CD14-positive monocyte (primary cell): ENCODE measurements at regions not wholly inside any gene's neighbourhood (a gene's known extent, or its start where the extent isn't known, plus 50 kb on each side); places are given as distances from the start of the nearest gene placed in this dataset.

Source experiments
- DNase-seq, 3 donors: peaks; one replicate each; pipeline ENCODE4 v3.0.0-alpha.2; 2011 to 2022
- H2AFZ ChIP-seq: 2 replicates; pipeline ENCODE4 v1.6.0; 2012; ENCODE audit warnings: mild to moderate bottlenecking, low read depth, low read length, inconsistent platforms; ENCODE audit not compliant: insufficient read depth, poor library complexity, severe bottlenecking
- H3K27ac ChIP-seq, 2 donors: 1 replicate in 1 of 2; 2 replicates in 1 of 2; pipeline ENCODE4 v1.5.1; 2012 to 2013; ENCODE audit warnings: low read length in 2 of 2, control low read depth in 1 of 2, inconsistent platforms in 1 of 2, low read depth in 1 of 2, mild to moderate bottlenecking in 1 of 2
- H3K27me3 ChIP-seq, 2 donors: one replicate each; pipeline versions ENCODE4 v1.6.0 to v1.6.1; 2011 to 2013; ENCODE audit warnings: low read length in 2 of 2; ENCODE audit not compliant: control insufficient read depth in 2 of 2, insufficient read depth in 2 of 2
- H3K36me3 ChIP-seq, 2 donors: replicated peaks in 1 of 2; 1 replicate in 1 of 2; 2 replicates in 1 of 2; pipeline versions ENCODE4 v1.5.1 to v1.6.1; 2012 to 2013; ENCODE audit warnings: low read length in 2 of 2, control low read depth in 1 of 2, inconsistent platforms in 1 of 2, mild to moderate bottlenecking in 1 of 2; ENCODE audit not compliant: insufficient read depth in 2 of 2, control insufficient read depth in 1 of 2
- H3K4me1 ChIP-seq, 2 donors: 1 replicate in 1 of 2; 2 replicates in 1 of 2; pipeline versions ENCODE4 v1.5.1 to v1.6.1; 2012 to 2013; ENCODE audit warnings: low read length in 2 of 2, control low read depth in 1 of 2, inconsistent platforms in 1 of 2, mild to moderate bottlenecking in 1 of 2, moderate library complexity in 1 of 2; ENCODE audit not compliant: insufficient read depth in 2 of 2, control insufficient read depth in 1 of 2
- H3K4me2 ChIP-seq: replicated peaks from 2 replicates; pipeline ENCODE3; 2012; ENCODE audit warnings: low read length, moderate library complexity, mild to moderate bottlenecking; ENCODE audit not compliant: poor library complexity, severe bottlenecking; ENCODE audit errors: extremely low read depth
- H3K4me3 ChIP-seq, 3 experiments: fragments of 200-600 bp in 1 of 3; sonication (generic) in 1 of 3; replicated peaks in 1 of 3; 1 replicate in 2 of 3; 2 replicates in 1 of 3; pipeline ENCODE4 v1.5.1; 2011 to 2013; ENCODE audit warnings: low read length in 3 of 3, mild to moderate bottlenecking in 3 of 3, control low read depth in 2 of 3, low read depth in 2 of 3, inconsistent platforms in 1 of 3, moderate library complexity in 1 of 3
- H3K79me2 ChIP-seq: 2 replicates; pipeline ENCODE4 v1.6.0; 2012; ENCODE audit warnings: mild to moderate bottlenecking, control low read depth, inconsistent platforms, low read length, moderate library complexity; ENCODE audit not compliant: insufficient read depth
- H3K9ac ChIP-seq: 2 replicates; pipeline ENCODE4 v1.6.0; 2017; ENCODE audit warnings: low read length, mild to moderate bottlenecking; ENCODE audit not compliant: insufficient read depth, poor library complexity, severe bottlenecking
- H3K9me3 ChIP-seq, 2 donors: replicated peaks in 1 of 2; 1 replicate in 1 of 2; 2 replicates in 1 of 2; pipeline versions ENCODE4 v1.5.1 to v1.6.1; 2012 to 2013; ENCODE audit warnings: low read length in 2 of 2, control low read depth in 1 of 2; ENCODE audit not compliant: control insufficient read depth in 1 of 2, insufficient read depth in 1 of 2
- H4K20me1 ChIP-seq: 2 replicates; pipeline ENCODE4 v1.6.0; 2012; ENCODE audit warnings: mild to moderate bottlenecking, low read length, control low read depth, moderate library complexity; ENCODE audit not compliant: insufficient read depth
- H3K27ac Mint-ChIP-seq, 7 donors: one replicate each; pipeline ENCODE4 v1.8.0; 2020; ENCODE audit warnings: mild to moderate bottlenecking in 7 of 7, mixed read lengths in 7 of 7, moderate library complexity in 6 of 7, inconsistent platforms in 2 of 7
- H3K27me3 Mint-ChIP-seq, 3 donors: one replicate each; pipeline ENCODE4 v1.8.0; 2021 to 2022; ENCODE audit warnings: low read depth in 3 of 3, mild to moderate bottlenecking in 3 of 3, mixed read lengths in 3 of 3, moderate library complexity in 3 of 3, inconsistent platforms in 1 of 3
- H3K36me3 Mint-ChIP-seq, 2 donors: one replicate each; pipeline ENCODE4 v1.8.0; 2020; ENCODE audit warnings: mixed read lengths in 2 of 2, inconsistent platforms in 1 of 2, mild to moderate bottlenecking in 1 of 2
- H3K4me1 Mint-ChIP-seq: one replicate; pipeline ENCODE4 v1.8.0; 2020; ENCODE audit warnings: mild to moderate bottlenecking, mixed read lengths
- H3K4me3 Mint-ChIP-seq, 2 donors: one replicate each; pipeline ENCODE4 v1.8.0; 2020; ENCODE audit warnings: mild to moderate bottlenecking in 2 of 2, mixed read lengths in 2 of 2, moderate library complexity in 1 of 2
- H3K9me3 Mint-ChIP-seq, 7 donors: one replicate each; pipeline ENCODE4 v1.8.0; 2020 to 2022; ENCODE audit warnings: mixed read lengths in 7 of 7, mild to moderate bottlenecking in 6 of 7, moderate library complexity in 6 of 7, inconsistent platforms in 2 of 7
- CTCF ChIP-seq: fragments of 200-600 bp; IDR thresholded peaks from one replicate; pipeline ENCODE4 v1.8.0; 2022; ENCODE audit warnings: antibody characterized with exemption, mild to moderate bottlenecking
- intact Hi-C, 2 donors: fragments of 100-400 bp; cut with micrococcal nuclease; formaldehyde crosslinking; loops; one replicate each; pipeline versions ENCODE4 v1.15.0 to v1.15.1; 2023

DNA sequence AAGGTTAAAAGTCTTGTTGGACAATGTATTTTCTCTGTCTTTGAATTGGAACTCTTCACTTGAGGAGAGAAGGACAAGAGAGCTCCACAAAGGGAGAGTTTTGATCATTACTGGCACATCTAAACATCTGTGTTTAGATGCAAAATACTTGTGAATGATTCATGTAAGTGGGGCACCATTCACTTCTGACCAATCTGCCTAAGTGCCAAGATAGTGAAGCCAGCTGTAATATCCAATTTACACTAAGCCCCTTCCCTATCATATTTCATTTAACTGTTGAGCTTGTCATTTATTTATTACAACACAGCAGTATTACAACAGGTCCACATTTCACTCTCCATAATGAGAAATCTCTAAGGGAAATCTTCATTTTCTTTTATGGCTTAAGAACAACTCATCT, 832.3 kb upstream of the GOT2 start:
- Histone ChIP-seq H4K20me1 (no peaks in the 10 kb centered on the region), H3K36me3 (no peaks in the 10 kb centered on the region), H3K27me3 (no peaks in the 10 kb centered on the region), H2AFZ (no peak overlapping the region), H3K4me1 (no peaks in the 10 kb centered on the region), H3K9ac (no peak overlapping the region), H3K4me3 (no peak overlapping the region), H3K9me3 (peaks cover 0 to 4% of the 10 kb centered on the region in 2 donors), H3K79me2 (no peaks in the 10 kb centered on the region), H3K4me2 (no peak overlapping the region), H3K27ac (no peak overlapping the region)
- Mint-ChIP-seq H3K27ac (no peak overlapping the region), H3K4me1 (no peaks in the 10 kb centered on the region), H3K4me3 (no peak overlapping the region), H3K27me3 (no peaks in the 10 kb centered on the region), H3K9me3 (peaks cover 3 to 15% (median 7%) of the 10 kb centered on the region in 7 donors), H3K36me3 (no peaks in the 10 kb centered on the region)
- intact Hi-C loops, result no loop called here
- TF ChIP-seq CTCF, result no peak
- no peak for DNase-seq

GRCh38 chr16:59558679-59559078, 824.6 kb upstream of the GOT2 start:
- H3K27me3 ChIP-seq, result no peaks in the 10 kb centered on the region
- H3K9ac ChIP-seq, result no peak overlapping the region
- no peak for TF ChIP-seq CTCF
- H3K9me3 Mint-ChIP-seq, result peaks cover 0 to 4% (median 0%) of the 10 kb centered on the region in 7 donors
- no peak overlapping the region for H3K4me3 ChIP-seq
- H3K4me1 ChIP-seq, result no peaks in the 10 kb centered on the region
- H4K20me1 ChIP-seq, result no peaks in the 10 kb centered on the region
- H3K27ac Mint-ChIP-seq, result no peak overlapping the region
- H3K36me3 ChIP-seq, result no peaks in the 10 kb centered on the region
- no peaks in the 10 kb centered on the region for H3K36me3 Mint-ChIP-seq
- no peaks in the 10 kb centered on the region for H3K4me1 Mint-ChIP-seq
- H2AFZ ChIP-seq, result no peak overlapping the region
- no peaks in the 10 kb centered on the region for H3K27me3 Mint-ChIP-seq
- H3K9me3 ChIP-seq, result no peaks in the 10 kb centered on the region
- intact Hi-C loops, result no loop called here
- H3K4me2 ChIP-seq, result no peak overlapping the region
- H3K79me2 ChIP-seq, result no peaks in the 10 kb centered on the region
- no peak overlapping the region for H3K4me3 Mint-ChIP-seq
- DNase-seq, result no peak
- no peak overlapping the region for H3K27ac ChIP-seq
